Ishikawa (cell line): ENCODE measurements at regions not wholly inside any gene's neighbourhood (a gene's known extent, or its start where the extent isn't known, plus 50 kb on each side); places are given as distances from the start of the nearest gene placed in this dataset.

Experiments
- CEBPB ChIP-seq: IDR thresholded peaks from 2 replicates; pipeline ENCODE4 v1.6.1; 2012
- CREB1 ChIP-seq: IDR thresholded peaks from 2 replicates; pipeline ENCODE4 v1.6.1; 2012; ENCODE audit warnings: low read depth
- EGR1 ChIP-seq: IDR thresholded peaks from 2 replicates; pipeline ENCODE4 v1.6.1; 2012
- EP300 ChIP-seq: IDR thresholded peaks from 2 replicates; pipeline ENCODE4 v1.6.1; 2012; ENCODE audit warnings: borderline replicate concordance
- FOXM1 ChIP-seq: IDR thresholded peaks from 2 replicates; pipeline ENCODE4 v1.6.1; 2012; ENCODE audit warnings: low read depth, borderline replicate concordance
- NFIC ChIP-seq: IDR thresholded peaks from 2 replicates; pipeline ENCODE4 v1.6.1; 2012
- RAD21 ChIP-seq: IDR thresholded peaks from 2 replicates; pipeline ENCODE4 v1.6.1; 2012; ENCODE audit warnings: low read depth
- REST ChIP-seq: IDR thresholded peaks from 2 replicates; pipeline ENCODE4 v1.6.1; 2012; ENCODE audit warnings: low read depth, mild to moderate bottlenecking
- TAF1 ChIP-seq: IDR thresholded peaks from 2 replicates; pipeline ENCODE4 v1.6.1; 2012; ENCODE audit warnings: low read depth, mild to moderate bottlenecking
- TCF12 ChIP-seq: IDR thresholded peaks from 2 replicates; pipeline ENCODE4 v1.6.1; 2012; ENCODE audit warnings: low read depth
- TEAD4 ChIP-seq: IDR thresholded peaks from 2 replicates; pipeline ENCODE4 v1.6.1; 2012
- USF1 ChIP-seq: IDR thresholded peaks from 2 replicates; pipeline ENCODE4 v1.6.1; 2012
- YY1 ChIP-seq: IDR thresholded peaks from 2 replicates; pipeline ENCODE4 v1.6.1; 2012; ENCODE audit warnings: low read depth
- ZBTB7A ChIP-seq: IDR thresholded peaks from 2 replicates; pipeline ENCODE4 v1.6.1; 2012; ENCODE audit warnings: low read depth

- no peak for TF ChIP-seq EGR1
- TF ChIP-seq REST = no peak
- no peak for TF ChIP-seq ZBTB7A
- TF ChIP-seq CREB1 = no peak
- no peak for TF ChIP-seq RAD21
Measured at GRCh38 chr3:182596676-182597410, 196.5 kb upstream of the ATP11B start.

GRCh38 chr3:182597621-182598041, 195.7 kb upstream of the ATP11B start:
- TF ChIP-seq FOXM1 (no peak), TAF1 (no peak), NFIC (no peak), ZBTB7A (no peak), RAD21 (no peak), YY1 (no peak), EP300 (no peak), EGR1 (no peak), TCF12 (no peak), REST (no peak), TEAD4 (no peak), USF1 (no peak)

- TF ChIP-seq YY1 (no peak), FOXM1 (no peak), TEAD4 (no peak), ZBTB7A (no peak), TAF1 (no peak), RAD21 (no peak), CEBPB (no peak), USF1 (no peak), REST (no peak), NFIC (no peak), EP300 (no peak), TCF12 (no peak), CREB1 (no peak)
Measured at GRCh38 chr3:182601597-182601996, 191.7 kb upstream of the ATP11B start.

GRCh38 chr3:182603501-182603900, 189.8 kb upstream of the ATP11B start:
- TF ChIP-seq FOXM1 (no peak), TEAD4 (no peak), NFIC (no peak), RAD21 (no peak), USF1 (no peak), CEBPB (no peak), ZBTB7A (no peak), REST (no peak), YY1 (no peak)
